Endothelial cell (in vitro differentiated cells): ENCODE measurements at regions not wholly inside any gene's neighbourhood (a gene's known extent, or its start where the extent isn't known, plus 50 kb on each side); places are given as distances from the start of the nearest gene placed in this dataset.

Source experiments
- DNase-seq: peaks from one replicate; pipeline ENCODE4 v3.0.0; 2021; ENCODE audit warnings: low spot score
- H3K27ac Mint-ChIP-seq: one replicate; pipeline ENCODE4 v1.8.0; 2021; ENCODE audit warnings: mixed read lengths, inconsistent platforms; ENCODE audit not compliant: unreplicated experiment
- H3K27me3 Mint-ChIP-seq: one replicate; pipeline ENCODE4 v1.8.0; 2021; ENCODE audit warnings: mild to moderate bottlenecking, moderate library complexity, mixed read lengths, inconsistent platforms; ENCODE audit not compliant: unreplicated experiment
- H3K36me3 Mint-ChIP-seq: one replicate; pipeline ENCODE4 v1.8.0; 2021; ENCODE audit warnings: mild to moderate bottlenecking, low read depth, mixed read lengths, inconsistent platforms; ENCODE audit not compliant: unreplicated experiment
- H3K4me1 Mint-ChIP-seq: one replicate; pipeline ENCODE4 v1.8.0; 2021; ENCODE audit warnings: mild to moderate bottlenecking, mixed read lengths, inconsistent platforms; ENCODE audit not compliant: unreplicated experiment
- H3K4me3 Mint-ChIP-seq: one replicate; pipeline ENCODE4 v1.8.0; 2021; ENCODE audit warnings: mild to moderate bottlenecking, mixed read lengths, inconsistent platforms; ENCODE audit not compliant: unreplicated experiment
- H3K9me3 Mint-ChIP-seq: one replicate; pipeline ENCODE4 v1.8.0; 2021; ENCODE audit warnings: mixed read lengths, inconsistent platforms; ENCODE audit not compliant: unreplicated experiment
- CTCF ChIP-seq: fragments of 200-600 bp; sonication (generic); IDR thresholded peaks from one replicate; pipeline ENCODE4 v1.5.0; 2021; ENCODE audit warnings: antibody characterized with exemption; ENCODE audit not compliant: unreplicated experiment

DNA sequence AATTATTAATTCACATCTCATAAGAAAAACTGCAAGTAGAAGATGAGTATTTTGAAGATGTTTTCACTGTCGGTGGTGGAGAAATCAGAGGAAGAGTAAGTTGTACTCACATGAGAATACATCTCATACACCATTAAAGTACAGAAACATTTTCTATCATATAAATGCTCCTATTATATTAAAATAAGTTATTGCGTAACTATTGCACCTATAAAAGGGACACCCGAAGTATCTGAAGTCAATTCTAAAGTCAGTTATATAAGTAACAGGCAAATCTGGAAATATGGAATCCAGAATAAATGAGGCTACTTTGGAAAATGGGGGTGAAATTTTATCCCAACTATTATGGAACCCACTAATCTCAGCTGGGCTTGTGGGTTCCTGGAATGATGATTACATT, 103.3 kb downstream of the FAM76B start:
- Mint-ChIP-seq H3K4me1 (no peaks in the 10 kb centered on the region), H3K27ac (no peak overlapping the region), H3K27me3 (no peaks in the 10 kb centered on the region), H3K4me3 (no peak overlapping the region), H3K36me3 (no peaks in the 10 kb centered on the region), H3K9me3 (no peaks in the 10 kb centered on the region)
- TF ChIP-seq CTCF: no peak
- DNase-seq: no peak

DNA sequence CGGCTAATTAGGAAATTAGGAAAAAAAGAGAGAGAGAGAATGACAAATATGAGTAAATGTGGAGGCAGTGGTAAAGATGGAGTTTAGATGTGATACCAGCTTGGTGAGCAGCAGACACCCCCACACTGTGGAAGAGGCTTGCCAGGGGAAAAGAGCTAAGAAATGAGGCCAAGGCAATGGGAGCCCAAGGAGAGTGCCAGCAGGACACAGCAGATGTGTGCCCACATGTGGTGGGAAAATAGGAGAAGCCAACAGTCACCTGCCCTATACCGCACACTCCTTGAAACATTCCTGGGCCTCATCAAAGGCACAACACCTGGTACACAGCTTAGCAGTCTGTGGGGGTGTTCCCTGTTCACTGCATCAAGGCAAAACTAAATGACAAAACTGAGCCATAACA, 104.9 kb downstream of the FAM76B start:
- H3K27me3 Mint-ChIP-seq: no peaks in the 10 kb centered on the region
- no peak for TF ChIP-seq CTCF
- no peaks in the 10 kb centered on the region for H3K9me3 Mint-ChIP-seq
- peaks cover 3% of the 10 kb centered on the region for H3K4me1 Mint-ChIP-seq
- no peak overlapping the region for H3K27ac Mint-ChIP-seq
- no peak for DNase-seq
- no peaks in the 10 kb centered on the region for H3K36me3 Mint-ChIP-seq
- H3K4me3 Mint-ChIP-seq: no peak overlapping the region

GRCh38 chr11:95684170-95684569, 105.4 kb downstream of the FAM76B start:
- peaks cover 3% of the 10 kb centered on the region for H3K4me1 Mint-ChIP-seq
- no peak for DNase-seq
- no peaks in the 10 kb centered on the region for H3K9me3 Mint-ChIP-seq
- no peak overlapping the region for H3K4me3 Mint-ChIP-seq
- no peaks in the 10 kb centered on the region for H3K27me3 Mint-ChIP-seq
- H3K36me3 Mint-ChIP-seq: no peaks in the 10 kb centered on the region
- TF ChIP-seq CTCF: no peak
- H3K27ac Mint-ChIP-seq: no peak overlapping the region

GRCh38 chr11:95682552-95682951, 107.0 kb downstream of the FAM76B start:
- H3K27me3 Mint-ChIP-seq: no peaks in the 10 kb centered on the region
- no peak overlapping the region for H3K4me3 Mint-ChIP-seq
- no peak overlapping the region for H3K27ac Mint-ChIP-seq
- TF ChIP-seq CTCF: no peak
- H3K36me3 Mint-ChIP-seq: no peaks in the 10 kb centered on the region
- DNase-seq: no peak
- H3K4me1 Mint-ChIP-seq: peaks cover 3% of the 10 kb centered on the region
- H3K9me3 Mint-ChIP-seq: no peaks in the 10 kb centered on the region

GRCh38 chr11:95680169-95680929, 109.2 kb downstream of the FAM76B start:
- no peaks in the 10 kb centered on the region for H3K36me3 Mint-ChIP-seq
- no peaks in the 10 kb centered on the region for H3K9me3 Mint-ChIP-seq
- no peak overlapping the region for H3K4me3 Mint-ChIP-seq
- TF ChIP-seq CTCF: no peak
- H3K4me1 Mint-ChIP-seq: peaks cover 3% of the 10 kb centered on the region
- no peaks in the 10 kb centered on the region for H3K27me3 Mint-ChIP-seq
- H3K27ac Mint-ChIP-seq: no peak overlapping the region
- no peak for DNase-seq
